Kidney epithelial cell (primary cell): ENCODE measurements at regions not wholly inside any gene's neighbourhood (a gene's known extent, or its start where the extent isn't known, plus 50 kb on each side); places are given as distances from the start of the nearest gene placed in this dataset.

Experiments
- DNase-seq: peaks from one replicate; pipeline ENCODE4 v3.0.0-alpha.2; 2010; ENCODE audit warnings: low read depth
- H3K27me3 ChIP-seq: 2 replicates; pipeline ENCODE4 v1.6.0; 2011; ENCODE audit warnings: low read length; ENCODE audit not compliant: control insufficient read depth, insufficient read depth
- H3K36me3 ChIP-seq: 2 replicates; pipeline ENCODE4 v1.5.1; 2011; ENCODE audit warnings: low read length; ENCODE audit not compliant: control insufficient read depth, insufficient read depth
- H3K4me3 ChIP-seq: 2 replicates; pipeline ENCODE4 v1.5.1; 2011; ENCODE audit warnings: low read depth, mild to moderate bottlenecking, control low read depth, low read length
- TF ChIP-seq, protein P1 (sequence below): IDR thresholded peaks from 2 replicates; pipeline ENCODE4 v1.5.1; 2011; ENCODE audit warnings: mild to moderate bottlenecking, moderate library complexity, low read length, control low read depth, inconsistent platforms; ENCODE audit not compliant: insufficient read depth, poor library complexity, severe bottlenecking

DNA sequence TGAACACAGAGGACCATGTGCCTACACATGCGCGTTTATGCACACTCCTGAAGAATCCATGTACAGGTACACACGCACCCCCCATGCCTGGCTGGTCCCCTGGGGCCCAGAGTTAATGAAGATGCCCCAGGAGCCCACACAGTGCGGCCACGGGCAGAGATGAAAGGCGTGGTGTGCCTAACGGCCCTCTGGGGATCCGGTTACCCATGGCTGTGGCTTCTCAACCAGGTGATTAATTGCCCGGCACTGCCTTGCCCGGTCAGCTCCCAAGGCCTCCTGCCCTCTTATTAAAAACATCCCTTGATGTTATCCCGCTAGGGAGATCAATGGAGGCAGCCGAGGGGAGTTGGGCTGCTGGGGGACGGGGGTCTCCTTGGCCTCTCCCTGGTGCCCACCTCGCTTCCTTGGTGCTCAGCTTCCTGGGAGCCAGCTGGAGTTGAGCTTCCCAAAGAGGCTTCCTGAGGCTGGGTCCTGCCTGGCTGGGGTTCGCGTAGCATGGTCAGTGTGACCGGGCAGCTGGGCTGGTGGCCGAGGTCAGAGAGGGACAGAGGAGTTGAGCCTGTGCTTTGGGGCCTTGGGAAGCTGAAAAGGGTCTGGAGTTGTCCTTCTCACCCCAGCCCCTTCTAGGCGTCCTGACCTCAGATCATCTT lies 75.0 kb upstream of the WNT4 start:
- Histone ChIP-seq H3K4me3 (no peak overlapping the region), H3K27me3 (peaks cover 30% of the 10 kb centered on the region), H3K36me3 (no peaks in the 10 kb centered on the region)
- TF ChIP-seq, protein P1, sequence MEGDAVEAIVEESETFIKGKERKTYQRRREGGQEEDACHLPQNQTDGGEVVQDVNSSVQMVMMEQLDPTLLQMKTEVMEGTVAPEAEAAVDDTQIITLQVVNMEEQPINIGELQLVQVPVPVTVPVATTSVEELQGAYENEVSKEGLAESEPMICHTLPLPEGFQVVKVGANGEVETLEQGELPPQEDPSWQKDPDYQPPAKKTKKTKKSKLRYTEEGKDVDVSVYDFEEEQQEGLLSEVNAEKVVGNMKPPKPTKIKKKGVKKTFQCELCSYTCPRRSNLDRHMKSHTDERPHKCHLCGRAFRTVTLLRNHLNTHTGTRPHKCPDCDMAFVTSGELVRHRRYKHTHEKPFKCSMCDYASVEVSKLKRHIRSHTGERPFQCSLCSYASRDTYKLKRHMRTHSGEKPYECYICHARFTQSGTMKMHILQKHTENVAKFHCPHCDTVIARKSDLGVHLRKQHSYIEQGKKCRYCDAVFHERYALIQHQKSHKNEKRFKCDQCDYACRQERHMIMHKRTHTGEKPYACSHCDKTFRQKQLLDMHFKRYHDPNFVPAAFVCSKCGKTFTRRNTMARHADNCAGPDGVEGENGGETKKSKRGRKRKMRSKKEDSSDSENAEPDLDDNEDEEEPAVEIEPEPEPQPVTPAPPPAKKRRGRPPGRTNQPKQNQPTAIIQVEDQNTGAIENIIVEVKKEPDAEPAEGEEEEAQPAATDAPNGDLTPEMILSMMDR, result no peak
- no peak for DNase-seq

DNA sequence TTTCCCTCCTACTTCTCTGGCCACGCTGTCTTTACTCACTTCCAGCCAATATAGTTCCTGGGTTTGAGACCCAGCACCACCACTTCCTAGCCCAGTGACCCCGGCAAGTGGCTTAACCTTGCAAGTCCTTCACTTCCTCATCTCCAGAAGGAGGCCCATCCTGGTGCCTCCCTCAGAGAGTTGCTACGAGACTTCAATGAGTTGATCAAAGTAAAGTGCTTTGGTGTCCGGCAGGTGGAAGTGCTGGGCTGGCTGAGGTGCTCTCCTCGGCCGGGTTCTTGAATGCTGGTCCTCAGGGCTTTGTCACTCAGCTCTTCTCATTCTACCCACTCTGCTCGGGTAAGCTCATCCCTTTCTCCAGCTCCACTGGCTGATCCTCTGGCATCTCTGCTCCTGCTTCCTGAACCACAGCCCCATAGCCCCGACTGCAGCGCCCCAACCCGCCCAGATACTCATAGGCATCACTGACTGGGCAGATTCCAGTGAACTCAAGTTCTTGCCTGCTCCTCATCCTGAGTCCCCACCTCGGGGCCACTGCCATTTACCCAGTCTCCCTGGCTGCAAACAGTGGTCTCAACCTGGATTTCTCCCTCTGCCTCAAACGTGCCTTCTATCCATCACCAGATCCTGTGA lies 75.8 kb upstream of the WNT4 start:
- Histone ChIP-seq H3K27me3 (peaks cover 33% of the 10 kb centered on the region), H3K36me3 (no peaks in the 10 kb centered on the region), H3K4me3 (no peak overlapping the region)
- TF ChIP-seq, protein P1, result no peak
- no peak for DNase-seq

DNA sequence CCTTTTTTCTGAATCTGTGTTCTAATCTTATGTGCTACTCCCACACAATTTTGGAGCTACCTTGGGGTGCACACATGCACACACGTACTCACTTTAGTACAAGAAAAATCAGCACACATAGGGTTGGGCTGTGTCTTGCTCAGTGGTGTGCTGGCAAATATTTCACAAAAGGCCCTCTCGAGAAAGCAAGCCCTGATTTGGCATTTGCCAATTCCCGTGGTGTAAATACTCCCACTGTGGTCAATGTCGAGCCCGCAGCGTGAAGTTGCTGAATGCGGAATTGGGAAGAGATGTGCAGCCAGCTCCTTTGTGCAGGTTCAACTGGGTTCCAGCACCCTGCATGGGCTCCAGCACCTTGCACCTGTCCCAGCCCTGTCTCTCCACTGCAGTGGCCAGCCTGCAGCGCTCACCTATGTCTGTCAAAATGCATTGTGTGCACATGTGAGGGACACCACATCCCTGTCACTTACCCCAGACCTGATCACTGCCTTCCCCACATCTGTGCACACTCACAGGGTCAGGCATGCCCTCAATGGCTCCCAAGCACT lies 78.4 kb upstream of the WNT4 start:
- H3K4me3 ChIP-seq, result no peak overlapping the region
- DNase-seq, result no peak
- TF ChIP-seq, protein P1, result no peak
- H3K27me3 ChIP-seq, result peaks cover 29% of the 10 kb centered on the region
- H3K36me3 ChIP-seq, result no peaks in the 10 kb centered on the region

DNA sequence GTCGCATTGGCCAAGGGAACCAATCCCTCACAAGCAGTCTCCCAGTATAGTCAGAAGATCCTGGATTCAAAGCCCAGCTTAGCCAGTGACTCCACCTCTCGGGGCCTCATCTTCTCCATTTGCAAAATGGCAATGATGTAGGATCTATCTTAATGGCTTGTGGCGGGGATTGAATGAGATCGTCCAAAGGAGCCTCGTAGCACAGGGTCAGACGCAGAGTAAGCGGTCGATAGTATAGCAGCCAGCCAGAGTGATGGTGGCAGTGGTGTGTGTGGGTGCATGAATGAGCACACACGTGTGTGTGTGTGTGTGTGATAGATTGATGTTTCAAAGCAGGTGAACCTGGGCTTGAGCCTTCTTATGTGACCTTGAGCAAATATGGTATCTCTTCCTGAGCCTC lies 79.8 kb upstream of the WNT4 start:
- H3K36me3 ChIP-seq, result no peaks in the 10 kb centered on the region
- H3K27me3 ChIP-seq, result peaks cover 24% of the 10 kb centered on the region
- H3K4me3 ChIP-seq, result no peak overlapping the region
- no peak for DNase-seq
- TF ChIP-seq, protein P1, result no peak

DNA sequence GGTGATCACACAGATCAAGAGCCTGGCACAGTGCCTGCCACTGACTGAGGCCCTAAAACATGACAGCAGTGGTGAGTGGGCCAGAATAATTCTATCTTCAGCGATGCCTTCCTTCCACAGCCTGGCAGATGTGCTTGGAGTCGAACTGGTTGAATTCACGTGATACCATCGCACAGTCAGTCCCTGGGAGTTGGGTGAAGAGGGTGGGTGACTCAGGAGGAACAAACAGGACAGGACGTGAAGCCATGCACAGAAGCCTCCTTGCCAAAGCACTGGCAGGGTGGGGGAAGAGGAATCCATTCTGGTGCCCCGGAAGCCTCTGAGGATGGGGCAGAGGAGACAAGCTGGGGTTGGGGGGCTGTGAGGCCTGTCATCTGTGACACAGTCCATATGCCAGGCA lies 80.3 kb upstream of the WNT4 start:
- DNase-seq, result no peak
- peaks cover 21% of the 10 kb centered on the region for H3K27me3 ChIP-seq
- TF ChIP-seq, protein P1, result no peak

More for the DNA sequence above, 80.3 kb upstream of the WNT4 start:
- Histone ChIP-seq H3K36me3 (no peaks in the 10 kb centered on the region), H3K4me3 (no peak overlapping the region)
